Fibroblast of skin of back (primary cell): ENCODE measurements at regions not wholly inside any gene's neighbourhood (a gene's known extent, or its start where the extent isn't known, plus 50 kb on each side); places are given as distances from the start of the nearest gene placed in this dataset.
"Not testable (repeated sequence)": the region's sequence is repeated elsewhere in the genome, so short reads cannot be mapped to it uniquely, and the experiment has no call there.

ENCODE experiments used
- DNase-seq: peaks from one replicate; pipeline ENCODE4 v3.0.0-alpha.2; 2013

DNA sequence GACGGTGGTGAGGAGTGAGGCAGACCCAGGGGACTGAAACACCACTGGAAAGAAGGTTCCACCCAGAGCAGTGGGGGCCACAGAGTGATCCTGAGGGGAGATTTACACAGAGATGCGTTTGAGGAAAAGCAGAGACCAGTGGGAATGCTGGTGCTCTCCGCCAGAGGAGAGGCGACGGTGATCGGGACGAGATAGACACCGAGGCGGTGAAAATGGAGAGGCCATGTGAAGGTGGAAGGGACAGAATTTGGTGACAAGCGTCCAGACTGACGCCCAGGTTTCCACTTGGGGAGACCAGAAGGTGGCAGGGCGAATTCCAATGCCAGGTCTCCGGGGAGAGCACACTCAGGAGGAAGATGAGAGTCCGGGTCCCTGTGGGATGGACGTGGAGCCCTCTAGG, 374.8 kb downstream of the CNTNAP3B start:
- DNase-seq: not testable (repeated sequence)

DNA sequence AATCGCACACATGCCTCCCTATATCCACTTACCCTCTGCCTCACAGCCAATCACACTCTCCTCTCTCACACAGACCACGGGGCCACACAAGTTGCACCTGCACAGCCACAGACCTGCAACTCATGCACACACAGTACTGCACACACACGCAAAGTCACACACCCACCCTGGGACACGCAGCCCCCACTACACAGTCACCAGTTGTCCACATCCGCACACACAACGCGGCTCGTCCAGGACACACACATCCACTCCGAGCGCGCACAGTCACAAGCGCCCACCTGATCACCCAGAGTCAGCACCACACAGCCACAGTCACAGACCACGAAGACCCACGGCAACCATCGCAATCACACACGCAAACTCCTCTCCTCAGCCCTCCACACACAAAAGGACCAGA, 387.3 kb downstream of the CNTNAP3B start:
- DNase-seq: not testable (repeated sequence)

DNA sequence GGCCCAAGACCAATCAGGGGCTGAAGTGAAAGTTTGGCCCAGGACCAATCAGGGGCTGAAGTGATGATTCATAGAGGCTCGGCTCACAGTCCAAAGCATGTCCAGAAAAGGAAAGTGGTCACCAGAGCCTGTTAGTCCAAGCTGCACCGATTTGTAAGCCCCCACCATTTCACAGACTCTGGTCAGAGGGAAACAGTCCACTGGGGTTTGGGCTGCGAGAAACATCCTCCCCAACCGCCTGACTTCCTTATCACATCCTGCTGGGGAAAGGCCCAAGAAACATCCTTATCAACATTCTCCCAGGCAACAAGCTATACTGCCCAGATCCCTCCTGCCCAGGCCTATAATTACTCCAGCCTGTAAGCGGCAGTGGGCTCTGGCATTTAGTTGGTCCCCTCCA, 388.1 kb downstream of the CNTNAP3B start:
- not testable (repeated sequence) for DNase-seq

DNA sequence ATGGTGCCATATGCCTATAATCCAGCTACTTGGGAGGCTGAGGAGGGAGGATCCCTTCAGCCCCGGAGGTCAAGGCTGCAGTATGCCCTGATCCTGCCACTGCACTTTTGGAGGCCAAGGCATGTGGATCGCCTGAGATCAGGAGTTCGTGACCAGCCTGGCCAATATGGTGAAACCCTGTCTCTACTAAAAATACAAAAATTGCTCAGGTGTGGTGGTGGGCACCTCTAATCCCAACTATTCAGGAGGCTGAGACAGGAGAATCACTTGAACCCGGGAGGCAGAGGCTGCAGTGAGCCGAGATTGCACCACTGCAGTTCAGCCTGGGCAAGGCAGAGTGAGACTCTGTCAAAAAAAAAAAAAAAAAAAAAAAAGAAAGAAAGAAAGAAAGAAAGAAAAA, 390.5 kb downstream of the CNTNAP3B start:
- DNase-seq: not testable (repeated sequence)

DNA sequence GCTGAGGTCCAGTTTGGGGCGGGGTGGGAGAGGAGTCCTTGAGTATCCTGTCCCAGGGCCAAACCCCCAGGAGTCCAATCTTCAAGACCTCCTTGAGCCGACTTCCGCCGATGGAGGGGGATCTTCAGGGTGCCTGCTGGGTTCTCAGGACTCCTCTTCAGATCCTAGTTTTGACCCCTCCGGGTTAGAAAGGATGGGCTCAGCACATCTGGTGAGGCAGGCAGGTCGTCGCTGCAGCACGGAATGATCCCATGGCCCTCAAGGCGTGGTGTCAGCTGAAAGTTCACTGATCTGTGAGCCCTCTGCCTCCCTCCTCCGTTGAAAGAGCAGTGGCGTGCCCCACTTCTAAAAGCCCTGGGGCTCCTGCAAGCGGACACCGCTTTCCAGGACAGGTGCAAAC, 430.0 kb downstream of the CNTNAP3B start:
- DNase-seq: not testable (repeated sequence)

DNA sequence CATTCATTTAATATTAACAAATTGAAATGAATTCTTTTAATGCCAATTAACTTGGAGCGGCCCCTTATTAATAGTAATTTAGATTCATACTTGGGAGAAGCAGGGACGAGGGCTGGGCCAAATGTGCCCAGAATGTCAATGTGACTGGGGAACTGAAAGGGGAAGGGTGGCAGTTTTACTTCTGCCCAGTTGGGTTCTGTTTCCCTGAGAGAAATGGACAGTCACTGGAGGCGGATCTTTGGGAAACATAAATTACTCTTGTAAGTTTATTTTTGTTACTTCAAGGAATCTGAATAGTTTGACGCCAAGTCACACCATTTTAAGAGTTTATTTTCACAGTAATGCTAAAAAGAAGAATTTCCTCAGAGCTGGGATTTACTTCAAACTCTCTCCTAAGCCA, 432.1 kb downstream of the CNTNAP3B start:
- not testable (repeated sequence) for DNase-seq

DNA sequence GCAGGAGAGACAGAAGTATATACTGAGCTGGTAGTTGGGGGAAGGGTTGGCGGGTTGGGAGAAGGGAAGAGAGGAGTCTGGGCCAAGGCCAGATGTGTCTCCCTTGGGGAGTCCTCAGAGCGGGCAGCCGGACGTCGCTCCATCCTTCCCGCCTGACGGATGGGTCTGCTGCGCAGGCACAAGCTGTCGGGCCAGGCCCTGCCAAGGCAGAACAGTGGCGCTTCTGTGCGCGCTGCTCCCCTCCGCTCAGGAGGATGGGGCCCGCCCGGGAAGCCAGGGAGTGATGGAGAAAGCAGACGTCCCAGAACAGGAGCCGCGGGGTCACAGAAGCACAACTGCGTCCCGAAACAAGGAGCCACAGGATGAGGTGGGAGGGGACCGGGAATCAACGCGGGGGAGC, 449.9 kb downstream of the CNTNAP3B start:
- DNase-seq: not testable (repeated sequence)

DNA sequence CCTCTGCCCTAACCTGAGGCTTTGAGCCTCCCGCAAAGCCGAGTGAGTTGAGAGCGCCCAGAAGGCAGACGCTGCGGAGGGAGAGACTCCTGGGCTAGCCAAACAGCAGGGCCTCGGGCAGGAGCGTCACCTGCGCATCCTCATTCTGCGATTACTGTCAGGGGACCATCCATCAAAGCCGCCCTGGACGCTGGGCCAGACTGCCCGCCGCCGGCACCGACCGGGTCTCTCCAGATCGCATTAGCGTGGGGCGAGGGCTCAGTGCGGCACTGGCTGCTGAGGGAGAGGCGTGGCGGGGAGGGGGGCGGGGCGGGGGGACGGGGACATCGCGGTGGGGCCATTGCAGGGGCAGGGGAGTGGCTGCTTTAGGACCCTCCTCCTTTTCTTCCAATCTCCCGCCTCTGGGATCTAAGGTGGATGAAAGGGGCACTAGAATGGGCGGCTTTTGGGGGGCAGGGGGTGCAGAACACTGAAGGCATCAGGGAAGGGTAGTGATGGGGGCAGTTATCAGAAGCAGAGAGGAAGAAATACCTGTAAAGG, 465.7 kb downstream of the CNTNAP3B start:
- not testable (repeated sequence) for DNase-seq

DNA sequence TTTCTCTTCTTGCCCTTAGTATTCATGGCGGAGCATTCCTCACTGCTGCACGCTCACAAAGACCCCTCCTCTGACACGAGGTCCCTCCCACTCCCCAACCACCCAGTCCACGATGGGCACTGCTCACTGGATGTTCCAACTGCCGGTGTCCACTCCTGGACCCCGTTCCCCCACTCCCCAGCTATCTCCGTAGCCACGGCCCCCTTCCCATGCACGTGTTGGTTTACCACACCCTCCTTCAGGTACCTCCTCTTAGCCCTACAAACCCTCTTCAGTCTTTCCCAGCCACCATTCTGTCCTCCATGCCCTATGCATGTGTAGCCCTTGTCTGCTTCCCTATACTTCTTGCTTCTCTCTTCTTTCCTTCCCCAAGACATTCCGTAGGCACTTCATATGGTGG, 469.6 kb upstream of the ZNG1F start:
- not testable (repeated sequence) for DNase-seq

DNA sequence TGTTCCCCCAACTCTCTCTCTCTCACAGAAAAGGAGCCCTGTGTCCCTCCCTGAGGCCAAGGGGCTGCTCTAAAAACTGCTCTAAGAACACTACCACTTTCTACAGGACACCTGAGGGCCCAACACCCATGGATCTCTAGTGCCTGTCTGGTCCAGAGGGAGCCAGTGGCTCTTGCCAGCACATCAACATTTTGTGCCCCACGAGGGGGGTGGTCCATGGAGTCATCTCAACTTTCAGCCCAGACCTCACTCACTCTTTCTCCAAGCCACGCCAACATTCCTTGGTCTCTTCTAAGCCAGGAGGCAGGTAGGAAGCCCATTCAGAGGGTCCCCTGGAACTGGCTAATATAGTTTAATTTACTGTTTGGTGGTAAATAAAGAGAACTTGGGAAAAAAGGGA, 469.0 kb upstream of the ZNG1F start:
- not testable (repeated sequence) for DNase-seq

DNA sequence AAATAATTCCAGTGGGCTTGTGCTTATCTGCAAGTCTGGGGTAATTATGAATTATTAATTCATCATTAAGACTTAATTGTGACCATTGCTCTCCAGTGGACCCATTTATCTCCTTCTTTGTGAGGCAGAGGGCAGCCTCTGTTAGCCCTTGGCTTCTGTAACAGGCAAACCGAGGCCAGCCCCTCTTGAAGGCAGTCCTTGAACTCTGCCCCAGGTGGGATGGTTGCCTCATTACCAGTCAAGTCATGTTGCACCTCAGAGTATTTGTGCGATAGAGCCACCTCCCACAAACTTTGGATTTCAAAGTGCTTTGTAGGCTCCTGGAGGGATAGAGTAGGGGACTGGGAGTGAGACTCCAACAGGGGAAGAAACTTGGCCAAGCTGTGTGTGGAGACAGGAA, 468.0 kb upstream of the ZNG1F start:
- DNase-seq: not testable (repeated sequence)

DNA sequence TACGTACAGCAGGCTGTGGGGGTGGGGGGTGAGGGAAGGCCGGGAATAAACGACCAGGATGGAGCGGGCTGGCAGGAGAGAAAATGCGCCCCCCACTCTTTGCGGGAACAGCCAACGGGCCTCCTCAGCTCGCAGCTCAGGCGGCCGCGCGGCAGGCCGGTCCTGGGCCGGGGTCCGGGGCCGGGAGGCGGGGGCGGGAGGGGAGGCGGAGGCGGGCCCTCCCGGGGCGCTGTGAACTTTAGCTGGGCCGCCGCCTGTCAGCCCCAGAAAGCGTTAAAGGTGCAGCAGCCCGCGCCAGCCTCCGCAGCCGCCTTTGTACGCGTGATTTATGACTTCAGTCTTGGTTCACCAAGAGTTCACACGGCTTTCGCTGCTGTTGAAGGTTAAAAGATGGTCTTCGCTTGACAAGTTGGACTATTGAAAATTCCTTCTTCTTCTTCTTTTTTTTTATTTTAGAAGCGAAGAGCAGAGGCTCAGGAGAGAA, 466.0 kb upstream of the ZNG1F start:
- not testable (repeated sequence) for DNase-seq

DNA sequence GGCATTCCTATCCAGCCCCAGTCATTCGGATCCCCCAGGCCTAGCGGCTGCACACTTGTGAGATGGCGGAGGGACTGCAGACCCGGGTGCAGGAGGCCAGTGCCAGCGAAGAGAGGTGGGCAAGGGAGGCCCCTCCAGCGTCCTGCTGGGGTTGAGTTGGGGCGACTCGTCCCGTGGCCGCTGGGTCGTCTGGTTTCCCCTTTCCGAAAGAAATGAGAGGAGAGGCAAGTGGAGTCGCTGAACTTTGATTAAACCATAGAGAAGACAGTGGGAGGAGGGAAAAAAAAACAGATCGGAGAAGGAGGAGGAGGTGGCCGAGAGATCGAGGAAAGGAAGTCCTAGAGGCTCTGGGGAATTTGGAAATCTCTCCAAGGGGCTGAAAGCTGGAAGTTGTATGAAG, 465.2 kb upstream of the ZNG1F start:
- DNase-seq: not testable (repeated sequence)

DNA sequence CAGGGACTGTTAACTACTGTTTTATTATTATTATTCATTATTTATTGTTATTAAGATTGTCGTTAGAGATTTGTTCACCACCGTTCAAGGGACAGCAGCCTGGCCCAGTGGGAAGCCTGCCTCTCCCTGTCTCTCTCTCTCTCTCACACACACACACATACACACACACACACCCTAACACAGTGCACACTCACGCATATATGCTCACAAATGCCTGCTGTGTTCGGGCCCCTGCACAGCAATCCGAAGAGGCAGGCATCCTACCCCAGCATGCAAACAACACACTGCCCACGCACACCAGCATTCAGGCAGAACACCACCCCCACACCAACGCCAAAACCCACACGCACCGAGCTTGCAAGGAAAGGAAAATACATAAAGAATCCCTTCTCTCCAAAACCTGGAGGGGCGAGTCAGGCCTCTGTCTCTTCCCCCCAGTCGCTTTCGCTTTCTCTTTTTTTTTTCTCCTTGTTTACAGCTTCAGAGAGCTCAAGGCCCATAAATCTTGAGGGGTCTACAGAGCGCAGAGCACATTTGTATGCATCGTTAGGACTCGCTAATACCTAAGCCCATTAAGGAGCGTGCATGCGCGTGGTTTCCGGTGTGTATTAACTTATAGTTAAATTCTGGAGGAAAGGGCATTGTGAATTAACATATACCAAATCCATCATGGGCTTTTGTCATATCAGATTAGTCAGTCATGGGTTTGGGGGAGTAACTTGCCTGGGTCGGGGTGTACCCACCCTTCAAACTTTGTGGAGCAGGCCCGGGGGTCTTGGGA, 464.6 kb upstream of the ZNG1F start:
- not testable (repeated sequence) for DNase-seq

DNA sequence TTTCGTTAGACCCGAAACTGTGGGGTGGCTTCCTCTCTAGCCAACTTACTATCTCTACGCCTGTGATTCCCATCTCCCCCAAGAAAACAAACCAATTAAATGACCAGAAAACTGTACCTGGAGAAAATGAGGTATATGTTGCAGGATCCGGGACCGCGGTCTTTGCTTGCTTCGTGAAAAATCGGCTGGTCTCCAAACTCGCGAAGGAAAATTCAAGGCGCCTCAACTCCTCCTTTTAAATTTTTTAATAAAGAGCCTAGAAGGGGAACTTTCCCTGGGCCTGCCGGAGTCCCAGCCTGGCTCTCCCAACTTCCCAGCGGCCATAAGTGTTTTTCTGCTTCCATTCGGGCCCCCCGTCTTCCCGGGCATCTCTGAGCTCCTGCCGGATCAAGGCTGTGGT, 463.7 kb upstream of the ZNG1F start:
- DNase-seq: not testable (repeated sequence)

DNA sequence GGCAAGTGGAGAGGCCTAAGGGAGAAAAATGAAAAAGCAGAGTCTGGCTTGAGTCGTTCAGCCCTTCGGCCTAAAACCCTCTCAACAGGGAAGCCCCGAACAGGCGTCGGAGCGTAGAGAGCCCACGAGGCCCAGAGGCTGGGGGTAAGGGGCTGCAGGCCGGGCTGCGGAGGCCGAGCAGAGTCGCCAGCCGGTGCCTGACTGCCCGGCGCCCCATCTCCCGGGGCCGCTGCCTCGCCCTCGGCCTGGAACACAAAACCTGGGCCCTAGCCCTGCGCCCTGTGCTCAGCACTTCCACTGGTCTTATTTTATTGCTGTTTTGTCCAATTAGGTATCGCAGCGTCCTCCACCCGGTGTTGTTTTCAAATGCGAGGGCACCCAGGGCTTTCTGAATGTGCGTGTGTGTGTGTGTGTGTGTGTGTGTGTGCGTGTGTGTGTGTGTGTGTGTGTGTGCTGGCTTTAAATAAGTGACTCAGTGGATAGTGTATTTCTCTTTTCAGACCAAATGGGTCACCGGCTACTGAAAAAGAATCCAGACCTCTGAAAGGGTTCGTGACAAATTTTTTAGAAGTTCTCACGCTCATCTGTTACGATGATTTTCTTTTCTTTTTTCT, 463.1 kb upstream of the ZNG1F start:
- not testable (repeated sequence) for DNase-seq

DNA sequence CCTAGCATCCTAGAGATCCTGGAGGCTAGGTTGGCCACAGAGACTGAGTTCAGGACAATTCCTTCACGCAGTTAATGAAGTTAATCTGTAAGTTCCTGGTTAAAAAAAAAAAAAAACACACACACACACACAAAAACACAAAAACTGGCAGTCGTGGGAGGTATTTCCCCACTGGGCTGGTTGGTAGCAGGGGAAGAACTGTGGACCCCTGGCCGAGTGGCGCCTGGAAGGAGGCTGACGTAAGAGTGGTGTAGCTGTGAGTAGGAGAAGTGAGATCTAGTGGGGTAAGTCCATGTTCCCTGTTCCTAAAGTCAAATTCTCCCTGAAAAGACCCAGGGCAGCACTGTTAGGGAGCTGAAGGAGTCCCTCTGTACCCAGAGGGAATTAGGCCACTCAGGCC, 461.0 kb upstream of the ZNG1F start:
- DNase-seq: not testable (repeated sequence)

DNA sequence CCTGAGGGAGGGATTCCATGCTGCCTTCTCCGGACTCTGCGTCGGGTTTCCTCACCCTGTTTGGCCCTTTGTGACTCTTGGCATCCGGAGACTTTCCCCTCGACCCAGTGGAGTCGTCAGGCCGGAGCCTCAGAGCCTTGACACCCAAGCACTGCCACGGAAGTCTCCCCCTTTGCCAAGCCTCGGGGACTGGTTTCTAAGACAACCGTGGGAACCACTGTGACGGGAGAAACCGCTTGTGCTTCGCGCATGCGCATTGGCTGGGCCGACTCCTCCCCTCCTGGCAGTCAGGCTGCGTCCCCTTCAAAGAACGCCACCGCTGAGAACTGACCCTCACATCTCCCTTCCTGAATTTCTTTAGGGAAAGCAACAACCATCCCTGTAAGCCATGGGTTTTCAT, 459.4 kb upstream of the ZNG1F start:
- peak; percentile 0 for DNase-seq

DNA sequence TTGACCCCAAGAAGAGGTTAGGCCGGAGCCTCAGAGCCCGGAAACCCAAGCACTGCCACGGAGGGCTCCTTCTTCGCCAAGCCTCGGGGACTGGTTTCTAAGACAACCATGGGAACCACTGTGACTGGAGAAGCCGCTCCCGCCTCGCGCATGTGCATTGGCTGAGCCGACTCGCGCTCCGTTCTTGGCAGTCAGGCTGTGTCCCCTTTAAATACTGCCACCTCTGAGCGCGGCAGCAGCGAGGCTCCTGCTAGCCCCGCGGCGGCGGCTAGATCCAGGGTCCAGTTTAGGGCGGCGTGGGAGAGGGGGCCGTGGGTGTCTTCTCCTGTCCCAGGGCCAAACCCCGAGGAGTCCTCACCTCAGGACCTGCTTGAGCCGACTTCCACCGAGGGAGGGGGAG, 457.1 kb upstream of the ZNG1F start:
- DNase-seq: not testable (repeated sequence)

DNA sequence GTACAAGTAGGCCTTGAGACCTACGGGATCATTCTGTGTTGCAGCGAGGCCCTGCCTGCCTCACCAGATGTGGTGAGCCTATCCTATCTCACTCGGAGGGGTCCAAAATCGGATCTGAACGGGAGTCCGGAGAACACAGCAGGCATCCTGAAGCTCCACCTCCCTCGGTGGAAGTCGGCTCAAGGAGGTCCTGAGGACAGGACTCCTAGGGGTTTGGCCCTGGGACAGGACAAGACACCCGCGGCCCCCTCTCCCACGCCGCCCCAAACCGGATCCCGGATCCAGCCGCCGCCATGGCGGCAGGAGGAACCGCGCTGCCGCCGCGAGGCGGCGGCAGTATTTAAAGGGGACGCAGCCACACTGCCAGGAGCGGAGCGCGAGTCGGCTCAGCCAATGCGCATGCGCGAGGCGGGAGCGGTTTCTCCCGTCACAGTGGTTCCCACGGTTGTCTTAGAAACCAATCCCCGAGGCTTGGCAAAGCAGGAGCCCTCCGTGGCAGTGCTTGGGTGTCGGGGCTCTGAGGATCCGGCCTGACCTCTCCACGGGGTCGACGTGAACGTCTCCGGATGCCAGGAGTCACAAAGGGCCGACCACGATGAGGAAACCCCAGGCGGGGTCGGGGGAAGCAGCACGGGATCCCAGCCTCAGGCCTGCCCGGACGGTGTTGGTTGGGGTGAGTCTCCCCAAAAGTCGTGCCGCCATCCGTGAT, 454.6 kb upstream of the ZNG1F start:
- peak; percentile 72 for DNase-seq

DNA sequence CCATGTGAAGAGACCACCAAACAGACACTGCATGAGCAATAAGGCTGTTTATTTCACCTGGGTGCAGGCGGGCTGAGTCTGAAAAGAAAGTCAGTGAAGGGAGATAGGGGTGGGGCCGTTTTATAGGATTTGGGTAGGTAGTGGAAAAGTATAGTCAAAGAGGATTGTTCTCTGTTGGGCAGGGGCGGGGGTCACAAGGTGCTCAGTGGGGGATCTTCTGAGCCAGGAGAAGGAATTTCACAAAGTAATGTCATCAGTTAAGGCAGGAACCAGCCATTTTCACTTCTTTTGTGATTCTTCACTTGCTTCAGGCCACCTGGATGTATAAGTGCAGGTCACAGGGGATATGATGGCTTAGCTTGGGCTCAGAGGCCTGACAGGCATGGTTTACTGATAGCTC, 444.6 kb upstream of the ZNG1F start:
- not testable (repeated sequence) for DNase-seq

DNA sequence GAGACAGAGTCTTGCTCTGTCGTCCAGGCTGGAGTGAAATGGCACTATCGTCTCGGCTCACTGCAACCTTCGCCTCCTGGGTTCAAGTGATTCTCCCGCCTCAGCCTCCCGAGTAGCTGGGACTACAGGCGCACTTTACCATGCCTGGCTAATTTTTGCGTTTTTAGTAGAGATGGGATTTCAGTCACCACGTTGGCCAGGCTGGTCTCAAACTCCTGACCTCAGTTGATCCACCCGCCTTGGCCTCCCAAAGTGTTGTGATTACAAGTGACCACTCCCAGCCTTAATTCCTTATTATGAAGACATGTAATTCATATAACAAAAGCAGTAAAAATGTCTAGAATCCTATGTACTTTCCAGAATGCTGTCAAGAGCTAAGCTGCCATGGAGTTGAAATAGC, 434.5 kb upstream of the ZNG1F start:
- not testable (repeated sequence) for DNase-seq

DNA sequence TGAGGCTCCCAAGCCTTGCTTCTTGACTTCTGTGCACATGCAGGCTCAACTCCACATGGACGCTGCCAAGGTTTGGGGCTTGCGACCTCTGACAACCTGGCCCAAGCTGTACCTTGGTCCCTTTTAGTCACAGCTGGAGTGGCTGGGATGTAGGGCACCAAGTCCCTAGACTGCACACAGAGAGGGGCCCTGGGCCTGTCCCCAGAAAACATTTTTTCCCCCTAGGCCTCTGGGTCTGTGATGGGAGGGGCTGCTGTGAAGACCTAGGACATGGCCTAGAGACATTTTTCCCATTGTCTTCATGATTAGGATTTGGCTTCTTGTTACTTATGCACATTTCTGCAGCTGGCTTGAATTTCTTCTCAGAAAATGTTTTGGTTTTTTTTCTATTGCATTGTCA, 430.1 kb upstream of the ZNG1F start:
- DNase-seq: not testable (repeated sequence)
